GM19035 (cell line): ENCODE measurements at regions not wholly inside any gene's neighbourhood (a gene's known extent, or its start where the extent isn't known, plus 50 kb on each side); places are given as distances from the start of the nearest gene placed in this dataset.
"Not testable (repeated sequence)": the region's sequence is repeated elsewhere in the genome, so short reads cannot be mapped to it uniquely, and the experiment has no call there.

Source experiments
- ATAC-seq: cut with Tn5 transposase; IDR thresholded peaks from one replicate; pipeline ENCODE4 v1.9.1; 2021; ENCODE audit not compliant: unreplicated experiment

DNA sequence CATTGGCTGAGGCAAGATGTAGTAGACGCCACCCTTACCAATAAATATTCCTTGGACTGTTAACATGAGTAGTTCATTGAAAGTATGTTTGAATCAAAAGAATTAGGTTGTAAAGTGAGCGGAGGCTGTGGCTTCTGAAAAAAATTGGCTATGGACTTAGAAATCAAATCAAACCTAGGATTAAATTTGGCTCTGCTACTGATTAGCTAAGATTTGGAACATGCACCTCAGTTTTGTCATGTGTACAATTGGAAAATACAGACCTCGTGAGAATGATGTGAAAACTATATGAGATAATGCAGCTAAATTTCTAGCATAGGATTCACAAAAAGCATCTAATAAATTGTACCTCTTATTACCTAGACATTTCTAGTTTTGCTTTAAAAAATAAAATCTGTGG, 85.3 kb upstream of the USP25 start:
- ATAC-seq, result no peak

DNA sequence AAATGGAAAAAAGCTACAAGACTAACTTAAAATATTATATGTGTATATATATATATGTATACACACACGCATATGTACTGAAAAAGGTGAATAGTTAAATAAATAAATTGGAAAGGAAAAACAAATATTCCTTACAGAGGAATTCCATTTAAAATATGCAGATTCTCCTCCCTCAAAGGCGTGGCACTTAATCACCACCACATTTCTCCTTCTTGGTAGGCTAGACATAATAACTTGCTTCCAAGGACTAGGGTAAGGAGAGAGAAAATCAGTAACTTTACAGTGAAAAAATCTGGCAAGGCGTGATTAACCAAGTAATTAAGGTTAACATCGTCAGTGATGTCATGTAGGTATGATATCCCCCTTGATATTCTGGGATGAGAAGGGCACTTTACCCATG, 84.0 kb upstream of the USP25 start:
- ATAC-seq, result no peak

DNA sequence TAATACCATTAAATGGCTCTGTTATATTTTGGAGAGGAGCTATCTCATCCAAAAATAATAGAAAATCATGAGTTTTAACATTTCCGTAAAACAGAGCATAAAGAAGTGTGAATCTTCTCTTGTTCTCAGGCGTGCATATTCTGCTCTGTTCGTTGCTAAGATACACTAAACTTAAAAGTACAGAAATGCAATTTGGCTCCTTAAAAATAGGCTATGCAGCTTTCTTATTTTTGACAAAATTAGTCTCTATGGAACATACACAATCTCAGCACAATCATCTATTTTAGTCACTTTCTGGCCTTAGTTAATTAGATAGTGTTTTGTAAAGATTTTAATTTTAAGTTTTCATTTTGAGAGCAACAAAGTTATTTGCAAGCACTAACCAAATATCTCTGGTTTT, 79.0 kb upstream of the USP25 start:
- no peak for ATAC-seq

DNA sequence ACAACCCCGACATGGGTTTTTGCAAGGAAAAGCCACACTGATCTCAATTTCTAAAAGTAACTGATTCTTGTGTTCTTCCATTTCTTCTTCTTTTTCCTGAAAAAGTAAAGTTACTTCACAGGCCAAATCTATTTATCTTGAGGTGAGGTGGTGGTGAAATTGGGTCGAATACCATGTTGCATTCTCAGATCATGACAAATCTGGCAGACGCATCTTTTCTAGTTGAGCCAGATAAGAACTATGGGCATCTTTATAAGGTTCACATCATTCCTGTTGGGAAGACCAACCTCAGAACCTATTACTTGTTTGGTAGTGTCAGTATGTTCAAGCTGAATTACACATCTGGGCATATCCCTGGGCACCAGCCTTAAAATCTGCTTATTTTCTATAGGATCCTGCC, 78.6 kb upstream of the USP25 start:
- ATAC-seq, result no peak

DNA sequence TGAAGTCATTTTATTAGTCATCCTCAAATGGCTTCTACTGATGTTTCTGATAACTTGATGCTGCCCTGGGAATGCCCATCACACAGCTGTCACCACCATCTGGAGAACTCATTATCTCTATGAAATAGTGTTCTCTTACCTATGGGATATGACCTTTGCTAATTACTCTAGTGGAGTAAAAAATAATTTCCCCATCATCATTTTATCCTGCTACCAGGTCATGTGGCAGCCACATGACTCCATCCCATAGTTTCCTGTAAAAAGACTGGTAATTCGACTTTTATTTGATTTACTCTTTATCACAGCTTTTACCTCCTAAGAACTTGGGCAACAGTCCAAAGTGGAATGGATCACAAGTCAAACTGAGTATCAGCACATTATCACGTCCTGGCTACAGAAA, 76.1 kb upstream of the USP25 start:
- no peak for ATAC-seq

DNA sequence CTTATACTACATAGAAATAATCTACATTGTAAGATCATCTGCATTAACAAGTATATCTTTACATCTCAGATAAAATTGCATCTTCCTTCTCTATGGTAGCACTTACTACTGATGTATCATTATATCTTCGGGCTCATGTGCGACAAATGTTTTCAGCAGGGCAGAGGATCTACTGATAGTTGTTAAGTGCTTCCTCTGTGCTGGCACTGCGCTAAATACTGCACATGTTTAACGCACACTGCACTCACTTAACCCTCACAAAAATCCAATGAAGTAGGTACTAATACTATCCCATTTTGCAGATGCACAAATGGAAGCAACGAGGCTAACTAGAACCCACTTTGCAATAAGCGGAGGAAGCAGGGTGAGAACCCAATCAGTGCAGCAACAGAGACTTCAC, 75.6 kb upstream of the USP25 start:
- ATAC-seq, result no peak

DNA sequence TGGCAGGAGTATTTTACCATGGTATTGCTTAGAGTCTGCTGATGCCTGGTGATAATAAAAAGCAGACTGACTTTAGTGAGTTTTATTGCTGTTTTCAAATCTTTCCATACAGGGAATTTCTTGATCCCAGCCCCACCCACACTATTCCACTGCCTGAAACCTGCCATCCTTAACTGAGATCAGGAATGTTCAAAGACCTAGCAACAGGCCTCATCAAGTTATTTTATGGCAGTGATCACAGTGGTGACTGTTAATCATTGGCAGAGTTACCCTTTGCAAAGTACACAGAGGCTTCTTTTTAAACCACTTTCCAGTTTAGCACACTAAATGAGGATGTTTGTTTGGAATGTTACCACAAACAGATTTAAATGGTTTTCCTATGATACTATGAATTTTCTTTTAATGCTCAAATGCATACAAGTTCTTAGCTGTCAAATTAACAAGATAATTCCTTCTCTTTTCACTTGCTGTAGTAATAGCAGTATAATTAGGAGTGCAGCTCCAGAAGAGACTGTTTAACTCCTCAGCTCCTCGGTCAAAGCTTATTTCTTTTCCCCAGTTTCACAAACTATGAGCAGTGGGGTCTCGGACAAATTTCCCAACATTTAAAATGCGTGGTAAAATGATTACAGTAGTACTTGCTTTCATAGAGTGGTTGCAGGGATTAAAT, 69.9 kb upstream of the USP25 start:
- no peak for ATAC-seq

DNA sequence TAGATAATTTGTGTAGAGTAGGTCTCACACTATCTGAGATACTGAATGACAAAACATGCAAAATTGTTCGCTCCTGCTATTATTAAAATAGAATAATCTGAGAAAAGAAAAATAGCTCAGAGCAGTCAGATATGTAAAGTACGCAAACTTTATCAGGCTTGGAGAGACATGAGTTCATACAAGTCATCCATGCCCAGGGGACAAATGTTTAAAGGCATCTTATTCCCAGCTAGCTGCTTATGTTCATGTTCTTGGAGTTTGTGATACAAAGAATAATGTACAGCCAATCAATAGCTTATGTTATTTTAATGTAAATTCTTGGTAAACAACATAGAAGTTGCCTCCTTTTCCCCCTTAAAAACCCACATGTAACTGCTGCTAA, 69.4 kb upstream of the USP25 start:
- ATAC-seq, result no peak

DNA sequence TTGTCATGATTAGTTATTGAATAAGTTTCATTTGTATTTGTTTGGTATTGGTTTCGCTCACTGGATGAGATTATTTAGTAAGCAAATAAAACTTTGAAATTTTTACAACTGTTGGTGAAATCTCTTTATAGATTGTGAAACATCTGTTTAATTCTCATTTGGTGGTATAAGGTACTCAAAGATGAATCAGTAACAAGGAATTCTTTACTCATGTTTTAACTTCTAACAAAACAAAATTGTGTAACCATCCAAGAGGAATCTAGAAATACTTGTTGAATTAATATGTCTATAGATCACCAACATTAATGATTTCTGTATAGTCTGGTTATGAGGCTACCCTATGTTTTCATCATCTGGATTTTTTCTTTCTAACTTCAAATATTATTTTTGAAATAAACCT, 62.8 kb upstream of the USP25 start:
- ATAC-seq, result no peak

DNA sequence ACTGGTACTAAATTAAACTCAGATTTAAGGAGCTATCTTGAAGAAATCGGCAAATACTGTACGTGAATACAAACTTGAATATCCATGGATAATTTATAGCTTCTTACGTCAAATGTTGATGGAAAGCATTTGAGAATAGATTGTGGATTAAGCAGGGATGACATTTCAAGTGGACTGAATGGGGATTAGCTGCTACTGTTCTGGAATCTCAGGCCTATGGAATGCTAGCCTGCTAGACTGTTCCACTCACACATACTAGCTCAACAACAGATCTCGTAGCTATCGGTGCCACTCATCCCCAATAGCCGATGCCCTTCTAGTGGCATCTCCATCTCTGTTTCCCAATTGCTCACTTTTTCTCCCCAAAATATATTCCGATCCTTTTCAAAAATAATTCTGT, 62.0 kb upstream of the USP25 start:
- no peak for ATAC-seq

DNA sequence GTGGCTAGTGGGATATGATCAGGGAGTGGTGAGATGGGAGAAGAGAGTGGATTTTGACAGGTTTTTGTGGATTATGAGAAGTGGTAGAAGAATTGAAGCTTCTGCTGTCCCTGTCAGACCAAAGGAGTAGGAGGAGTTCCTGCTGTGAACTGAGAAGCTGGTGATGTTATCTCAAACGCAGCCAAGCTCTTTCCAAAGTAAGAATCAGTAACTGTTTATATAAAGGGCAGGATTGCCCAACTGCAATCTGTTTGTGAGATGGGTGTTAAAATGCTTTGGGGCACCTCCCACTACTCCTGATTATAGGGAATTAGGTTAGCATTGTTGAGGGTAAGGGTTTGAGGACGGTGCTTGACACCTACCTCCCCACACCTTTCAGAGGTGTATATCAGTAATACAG, 60.5 kb upstream of the USP25 start:
- no peak for ATAC-seq

DNA sequence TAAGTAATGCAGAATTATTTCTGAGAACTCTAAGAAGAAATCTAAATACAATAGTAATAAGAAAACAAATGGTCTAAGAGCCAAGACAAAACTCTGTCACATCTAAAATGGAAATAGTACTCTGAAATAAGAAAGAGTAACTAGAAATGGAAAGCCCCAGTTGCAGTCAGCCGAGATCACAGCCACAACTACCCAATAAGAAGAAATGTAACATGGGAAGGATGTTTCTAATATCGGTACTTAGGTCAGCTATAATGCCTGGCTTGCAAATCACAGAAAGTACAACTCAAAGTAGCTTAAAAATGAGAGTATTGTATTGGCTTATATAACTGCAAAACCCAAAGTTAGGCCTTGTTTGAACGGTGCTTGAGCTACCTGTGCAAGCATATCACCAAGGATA, 58.6 kb upstream of the USP25 start:
- no peak for ATAC-seq

DNA sequence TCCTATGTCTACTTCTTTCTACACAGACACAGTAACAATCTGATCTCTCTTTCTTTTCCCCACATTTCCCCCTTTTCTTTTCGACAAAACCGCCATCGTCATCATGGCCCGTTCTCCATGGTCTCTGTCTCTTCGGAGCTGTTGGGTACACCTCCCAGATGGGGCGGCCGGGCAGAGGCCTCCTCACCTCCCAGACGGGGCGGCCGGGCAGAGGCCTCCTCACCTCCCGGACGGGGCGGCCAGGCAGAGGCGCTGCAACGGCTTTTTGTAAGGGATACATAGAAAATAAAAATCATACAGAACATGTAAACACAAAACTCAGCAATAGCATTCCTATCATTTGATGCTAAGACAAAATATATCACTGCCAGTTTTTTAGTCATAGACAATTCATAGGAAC, 57.2 kb upstream of the USP25 start:
- ATAC-seq, result not testable (repeated sequence)

DNA sequence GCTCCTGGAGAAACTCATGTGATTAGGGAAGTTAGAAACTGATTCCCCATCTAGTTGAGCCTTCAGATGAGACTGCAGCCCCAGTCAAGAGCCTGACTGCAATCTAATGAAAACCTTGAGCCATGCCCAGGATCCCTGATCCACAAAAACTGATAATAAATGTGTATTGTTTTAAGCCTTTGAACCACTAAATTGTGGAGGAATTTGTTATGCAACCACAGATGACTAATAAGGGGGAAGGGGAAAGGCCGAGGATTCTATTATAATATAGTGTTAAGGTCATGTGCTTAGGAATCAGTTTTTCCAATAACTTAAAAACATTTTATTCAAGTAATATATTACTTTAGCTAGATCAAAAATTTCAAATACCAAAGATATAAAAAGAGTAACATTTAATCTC, 52.8 kb upstream of the USP25 start:
- no peak for ATAC-seq

DNA sequence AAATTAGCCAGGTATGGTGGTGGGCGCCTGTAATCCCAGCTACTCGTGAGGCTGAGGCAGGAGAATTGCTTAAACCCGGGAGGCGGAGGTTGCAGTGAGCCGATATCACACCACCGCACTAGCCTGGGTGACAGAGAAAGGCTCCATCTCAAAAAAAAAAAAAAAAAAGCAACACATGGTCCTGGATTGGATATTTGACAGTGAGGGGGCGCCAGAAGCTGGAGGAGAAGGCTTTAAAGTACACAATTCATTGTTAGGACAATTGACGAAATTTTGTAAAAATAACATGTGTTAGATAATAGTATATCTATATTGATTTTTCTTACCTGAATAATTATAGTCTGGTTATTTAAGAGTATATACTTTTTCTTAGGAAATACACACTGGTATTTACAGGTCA, 50.2 kb upstream of the USP25 start:
- no peak for ATAC-seq
